ENCODE measurements at regions not wholly inside any gene's neighbourhood (a gene's known extent, or its start where the extent isn't known, plus 50 kb on each side); places are given as distances from the start of the nearest gene placed in this dataset.

DNA sequence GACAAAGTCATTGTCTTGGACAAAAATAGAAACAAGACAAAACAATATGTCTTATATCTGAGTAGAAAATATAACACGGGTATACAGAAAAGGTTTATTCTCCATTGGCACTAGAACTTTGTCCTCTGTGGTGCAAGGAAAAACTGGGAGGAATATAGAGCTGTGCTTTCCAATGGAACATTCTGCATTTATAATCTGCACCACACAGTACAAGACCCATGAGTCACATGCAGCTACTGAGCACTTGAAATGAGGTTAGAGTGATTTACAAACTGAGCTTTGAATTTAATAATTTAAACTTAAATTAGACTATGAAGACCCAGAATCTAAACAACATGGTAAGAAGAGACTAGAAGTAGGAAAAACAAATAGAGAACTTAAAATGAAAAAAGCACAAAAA is 86.1 kb downstream of the RAP2A start:
- Mint-ChIP-seq H3K36me3 (ENCODE audit: low read depth, unreplicated experiment) (no peaks in the 10 kb centered on the region), H3K4me1 (ENCODE audit: unreplicated experiment) (no peaks in the 10 kb centered on the region), H3K27me3 (ENCODE audit: unreplicated experiment) (peaks cover 2% of the 10 kb centered on the region), H3K9me3 (ENCODE audit: unreplicated experiment) (no peaks in the 10 kb centered on the region), H3K4me3 (ENCODE audit: unreplicated experiment) (no peak overlapping the region), H3K27ac (ENCODE audit: unreplicated experiment) (no peak overlapping the region)
- DNase-seq (ENCODE audit: low spot score): no peak
- TF ChIP-seq, protein P1, sequence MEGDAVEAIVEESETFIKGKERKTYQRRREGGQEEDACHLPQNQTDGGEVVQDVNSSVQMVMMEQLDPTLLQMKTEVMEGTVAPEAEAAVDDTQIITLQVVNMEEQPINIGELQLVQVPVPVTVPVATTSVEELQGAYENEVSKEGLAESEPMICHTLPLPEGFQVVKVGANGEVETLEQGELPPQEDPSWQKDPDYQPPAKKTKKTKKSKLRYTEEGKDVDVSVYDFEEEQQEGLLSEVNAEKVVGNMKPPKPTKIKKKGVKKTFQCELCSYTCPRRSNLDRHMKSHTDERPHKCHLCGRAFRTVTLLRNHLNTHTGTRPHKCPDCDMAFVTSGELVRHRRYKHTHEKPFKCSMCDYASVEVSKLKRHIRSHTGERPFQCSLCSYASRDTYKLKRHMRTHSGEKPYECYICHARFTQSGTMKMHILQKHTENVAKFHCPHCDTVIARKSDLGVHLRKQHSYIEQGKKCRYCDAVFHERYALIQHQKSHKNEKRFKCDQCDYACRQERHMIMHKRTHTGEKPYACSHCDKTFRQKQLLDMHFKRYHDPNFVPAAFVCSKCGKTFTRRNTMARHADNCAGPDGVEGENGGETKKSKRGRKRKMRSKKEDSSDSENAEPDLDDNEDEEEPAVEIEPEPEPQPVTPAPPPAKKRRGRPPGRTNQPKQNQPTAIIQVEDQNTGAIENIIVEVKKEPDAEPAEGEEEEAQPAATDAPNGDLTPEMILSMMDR (IDR thresholded peaks at IDR 0.05; ENCODE audit: unreplicated experiment): no peak

- TF ChIP-seq, protein P1 (IDR thresholded peaks at IDR 0.05; ENCODE audit: unreplicated experiment): no peak
- no peaks in the 10 kb centered on the region for H3K9me3 Mint-ChIP-seq (ENCODE audit: unreplicated experiment)
- H3K4me1 Mint-ChIP-seq (ENCODE audit: unreplicated experiment): no peaks in the 10 kb centered on the region
- H3K4me3 Mint-ChIP-seq (ENCODE audit: unreplicated experiment): no peak overlapping the region
- H3K27ac Mint-ChIP-seq (ENCODE audit: unreplicated experiment): no peak overlapping the region
- H3K36me3 Mint-ChIP-seq (ENCODE audit: low read depth, unreplicated experiment): no peaks in the 10 kb centered on the region
- H3K27me3 Mint-ChIP-seq (ENCODE audit: unreplicated experiment): no peaks in the 10 kb centered on the region
- DNase-seq (ENCODE audit: low spot score): no peak
Measured at GRCh38 chr13:97520866-97521265, 86.9 kb downstream of the RAP2A start.

DNA sequence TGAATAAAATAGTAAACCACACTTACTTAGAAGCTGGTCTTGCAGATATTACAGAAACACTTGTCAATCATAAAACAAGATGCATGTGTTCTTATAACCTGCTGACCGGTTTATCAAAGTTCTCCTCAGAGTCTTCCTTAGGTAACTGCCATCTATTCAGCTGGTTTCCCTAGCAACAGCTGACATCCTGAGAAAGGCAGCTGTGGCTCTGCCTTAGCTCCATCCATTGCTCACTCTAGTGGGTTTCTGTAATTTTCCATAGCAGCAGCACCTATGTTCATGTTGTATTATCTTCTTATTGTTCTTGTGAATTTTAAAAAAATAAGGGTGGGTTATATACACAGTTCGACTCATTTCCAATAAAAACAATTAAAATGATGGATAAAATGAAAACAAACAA is 87.8 kb downstream of the RAP2A start:
- H3K4me3 Mint-ChIP-seq (ENCODE audit: unreplicated experiment): no peak overlapping the region
- DNase-seq (ENCODE audit: low spot score): no peak
- H3K36me3 Mint-ChIP-seq (ENCODE audit: low read depth, unreplicated experiment): no peaks in the 10 kb centered on the region
- TF ChIP-seq, protein P1 (IDR thresholded peaks at IDR 0.05; ENCODE audit: unreplicated experiment): no peak
- no peaks in the 10 kb centered on the region for H3K27me3 Mint-ChIP-seq (ENCODE audit: unreplicated experiment)
- H3K9me3 Mint-ChIP-seq (ENCODE audit: unreplicated experiment): no peaks in the 10 kb centered on the region
- no peaks in the 10 kb centered on the region for H3K4me1 Mint-ChIP-seq (ENCODE audit: unreplicated experiment)
- no peak overlapping the region for H3K27ac Mint-ChIP-seq (ENCODE audit: unreplicated experiment)

- no peak overlapping the region for H3K4me3 Mint-ChIP-seq (ENCODE audit: unreplicated experiment)
- TF ChIP-seq, protein P1 (IDR thresholded peaks at IDR 0.05; ENCODE audit: unreplicated experiment): no peak
- H3K27me3 Mint-ChIP-seq (ENCODE audit: unreplicated experiment): no peaks in the 10 kb centered on the region
- H3K4me1 Mint-ChIP-seq (ENCODE audit: unreplicated experiment): no peaks in the 10 kb centered on the region
- DNase-seq (ENCODE audit: low spot score): no peak
- H3K27ac Mint-ChIP-seq (ENCODE audit: unreplicated experiment): no peak overlapping the region
- H3K36me3 Mint-ChIP-seq (ENCODE audit: low read depth, unreplicated experiment): no peaks in the 10 kb centered on the region
- H3K9me3 Mint-ChIP-seq (ENCODE audit: unreplicated experiment): no peaks in the 10 kb centered on the region
Measured at GRCh38 chr13:97522243-97522642, 88.3 kb downstream of the RAP2A start.

GRCh38 chr13:97526556-97526955 is 92.6 kb downstream of the RAP2A start:
- Mint-ChIP-seq H3K36me3 (ENCODE audit: low read depth, unreplicated experiment) (no peaks in the 10 kb centered on the region), H3K4me1 (ENCODE audit: unreplicated experiment) (no peaks in the 10 kb centered on the region), H3K27ac (ENCODE audit: unreplicated experiment) (no peak overlapping the region), H3K4me3 (ENCODE audit: unreplicated experiment) (no peak overlapping the region), H3K9me3 (ENCODE audit: unreplicated experiment) (no peaks in the 10 kb centered on the region), H3K27me3 (ENCODE audit: unreplicated experiment) (no peaks in the 10 kb centered on the region)
- no peak for DNase-seq (ENCODE audit: low spot score)
- TF ChIP-seq, protein P1 (IDR thresholded peaks at IDR 0.05; ENCODE audit: unreplicated experiment): no peak

All from endothelial cell (in vitro differentiated cells).